ENCODE measurements at regions not wholly inside any gene's neighbourhood (a gene's known extent, or its start where the extent isn't known, plus 50 kb on each side); places are given as distances from the start of the nearest gene placed in this dataset.

- TF ChIP-seq EGR1 (IDR thresholded peaks at IDR 0.05; ENCODE audit: borderline replicate concordance, low read depth, low read length) (no peak), CTCF (IDR thresholded peaks at IDR 0.05; ENCODE audit: control extremely low read depth in 1 of 3, insufficient read depth in 1 of 3, low read depth in 1 of 3, low read length in 3 of 3) (no peak), POLR2A (IDR thresholded peaks at IDR 0.05; ENCODE audit: control extremely low read depth in 1 of 2, low read depth in 2 of 2, low read length in 2 of 2) (no peak), BRCA1 (IDR thresholded peaks at IDR 0.05; ENCODE audit: low read depth, low read length) (no peak), FOSL1 (IDR thresholded peaks at IDR 0.05; ENCODE audit: insufficient read depth, low read depth, low read length) (no peak), ATF3 (IDR thresholded peaks at IDR 0.05; ENCODE audit: insufficient read depth, low read depth, low read length) (no peak), SP1 (IDR thresholded peaks at IDR 0.05; ENCODE audit: low read depth, low read length) (no peak), TBP (IDR thresholded peaks at IDR 0.05; ENCODE audit: low read depth, low read length) (no peak), TCF12 (IDR thresholded peaks at IDR 0.05; ENCODE audit: low read depth, low read length) (no peak), CREB1 (IDR thresholded peaks at IDR 0.05) (no peak), MAX (IDR thresholded peaks at IDR 0.05) (no peak), EZH2 (IDR thresholded peaks at IDR 0.05; ENCODE audit: low read depth, low read length, severe bottlenecking) (no peak)
Observed at GRCh38 chr3:197615430-197615829, 59.7 kb upstream of the BDH1 start.

Measured in H1 (cell line).